Testis (tissue), 2 donors: ENCODE measurements at regions not wholly inside any gene's neighbourhood (a gene's known extent, or its start where the extent isn't known, plus 50 kb on each side); places are given as distances from the start of the nearest gene placed in this dataset.

Experiments used
- CTCF ChIP-seq, 3 experiments: fragments of 450-650 bp in 2 of 3; fragments of 200-600 bp in 1 of 3; sonication (generic) in 1 of 3; IDR thresholded peaks; one replicate each; pipeline ENCODE4 v1.5.1; 2016 to 2019; ENCODE audit warnings: antibody characterized with exemption in 3 of 3, mild to moderate bottlenecking in 2 of 3, moderate library complexity in 1 of 3
- POLR2A ChIP-seq: fragments of 450-650 bp; IDR thresholded peaks from one replicate; pipeline ENCODE4 v1.6.1; 2017; ENCODE audit warnings: antibody characterized with exemption, mild to moderate bottlenecking, moderate library complexity

DNA sequence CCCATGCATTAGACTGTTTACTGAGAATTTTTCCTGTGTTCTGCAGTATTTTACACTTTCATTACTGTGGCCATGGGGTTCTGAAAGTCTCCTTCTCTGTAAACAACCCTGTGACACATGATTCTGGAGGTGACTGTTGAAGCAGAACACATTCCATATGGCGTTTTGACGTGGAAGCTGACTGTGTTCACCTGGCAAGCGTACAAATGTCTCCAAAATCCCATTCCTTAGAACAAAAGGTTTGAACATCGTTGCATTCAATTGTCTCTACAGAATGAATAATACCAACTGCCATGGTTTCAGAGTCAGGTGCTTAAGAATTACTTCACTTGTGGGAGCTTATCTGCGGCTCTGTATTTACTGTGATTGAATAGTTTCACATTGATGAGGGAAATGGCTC lies 485.6 kb upstream of the TMEM132C start:
- TF ChIP-seq CTCF (IDR thresholded peaks at IDR 0.05), result no peak
- TF ChIP-seq POLR2A, result no peak
